Natural killer cell (primary cell): ENCODE measurements at regions not wholly inside any gene's neighbourhood (a gene's known extent, or its start where the extent isn't known, plus 50 kb on each side); places are given as distances from the start of the nearest gene placed in this dataset.
"Not testable (repeated sequence)": the region's sequence is repeated elsewhere in the genome, so short reads cannot be mapped to it uniquely, and the experiment has no call there.

Experiments
- ATAC-seq, 3 donors: fragments of 150-1000 bp in 2 of 3; fragments of 200-7000 bp in 1 of 3; cut with Tn5 transposase; 1 replicate in 1 of 3; 2 replicates in 2 of 3; pipeline ENCODE4 v1.10.0; 2021; ENCODE audit warnings: mild to moderate bottlenecking in 2 of 3, moderate library complexity in 2 of 3
- DNase-seq, 2 donors: peaks; one replicate each; pipeline versions ENCODE4 v3.0.0 to v3.0.0-alpha.2; 2013 to 2021; ENCODE audit warnings: mixed read lengths in 1 of 2
- H3K27ac ChIP-seq: one replicate; pipeline ENCODE4 v1.5.1; 2013; ENCODE audit warnings: mild to moderate bottlenecking, low read length
- H3K27me3 ChIP-seq: one replicate; pipeline ENCODE4 v1.6.1; 2013; ENCODE audit warnings: low read length; ENCODE audit not compliant: control insufficient read depth, insufficient read depth
- H3K36me3 ChIP-seq: one replicate; pipeline ENCODE4 v1.6.1; 2013; ENCODE audit warnings: low read length; ENCODE audit not compliant: control insufficient read depth, insufficient read depth
- H3K4me1 ChIP-seq: one replicate; pipeline ENCODE4 v1.6.1; 2013; ENCODE audit warnings: low read length; ENCODE audit not compliant: control insufficient read depth, insufficient read depth
- H3K4me3 ChIP-seq: one replicate; pipeline ENCODE4 v1.5.1; 2013; ENCODE audit warnings: low read length
- H3K9me3 ChIP-seq: one replicate; pipeline ENCODE4 v1.6.1; 2013; ENCODE audit warnings: low read length; ENCODE audit not compliant: control insufficient read depth, insufficient read depth
- H3K27ac Mint-ChIP-seq, 2 donors: one replicate each; pipeline ENCODE4 v1.8.0; 2022; ENCODE audit warnings: mild to moderate bottlenecking in 2 of 2, mixed read lengths in 2 of 2, moderate library complexity in 1 of 2
- H3K27me3 Mint-ChIP-seq, 2 donors: one replicate each; pipeline ENCODE4 v1.8.0; 2022; ENCODE audit warnings: low read depth in 2 of 2, mixed read lengths in 2 of 2
- H3K36me3 Mint-ChIP-seq: one replicate; pipeline ENCODE4 v1.8.0; 2022; ENCODE audit warnings: mixed read lengths
- H3K4me1 Mint-ChIP-seq, 2 donors: one replicate each; pipeline ENCODE4 v1.8.0; 2022; ENCODE audit warnings: mixed read lengths in 2 of 2
- H3K4me3 Mint-ChIP-seq: one replicate; pipeline ENCODE4 v1.8.0; 2022; ENCODE audit warnings: mild to moderate bottlenecking, moderate library complexity, mixed read lengths
- H3K9me3 Mint-ChIP-seq, 2 donors: one replicate each; pipeline ENCODE4 v1.8.0; 2022; ENCODE audit warnings: mixed read lengths in 2 of 2
- CTCF ChIP-seq: fragments of 200-600 bp; IDR thresholded peaks from one replicate; pipeline ENCODE4 v1.8.0; 2022; ENCODE audit warnings: antibody characterized with exemption
- whole genome bisulfite sequencing: methylation state at CpG from one replicate; pipeline ENCODE4 v1.1.7; 2013; ENCODE audit warnings: missing lambda C conversion rate; ENCODE audit not compliant: insufficient coverage; 5-methylcytosine and 5-hydroxymethylcytosine counted together
- intact Hi-C: fragments of 100-400 bp; cut with micrococcal nuclease; formaldehyde crosslinking; loops from one replicate; pipeline ENCODE4 v1.14.2; 2022

DNA sequence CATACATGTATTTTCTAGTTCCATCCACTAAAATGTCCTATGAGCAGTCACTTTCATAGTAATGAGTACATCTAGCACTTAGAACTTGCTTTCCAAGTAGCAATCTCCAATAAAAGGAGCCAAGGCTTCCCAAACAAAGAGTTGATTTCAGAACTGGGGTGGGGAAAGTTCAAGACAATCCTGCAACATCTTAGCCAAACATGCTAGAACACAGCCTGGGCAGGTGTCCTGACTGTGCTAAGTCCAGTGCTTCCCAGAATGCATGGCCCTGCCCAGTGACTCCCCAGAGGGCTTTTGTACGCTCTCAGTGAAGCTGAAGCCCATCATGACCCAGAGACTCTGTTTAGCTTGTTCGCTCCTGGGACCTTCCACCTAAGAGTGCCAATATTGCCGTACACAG is 106.7 kb upstream of the UBAC2 start:
- Histone ChIP-seq H3K4me3 (no peak overlapping the region), H3K9me3 (no peaks in the 10 kb centered on the region), H3K27me3 (no peaks in the 10 kb centered on the region), H3K36me3 (no peaks in the 10 kb centered on the region), H3K4me1 (no peaks in the 10 kb centered on the region), H3K27ac (no peak overlapping the region)
- peaks cover 16 to 21% of the 10 kb centered on the region in 2 donors for H3K27me3 Mint-ChIP-seq
- no peaks in the 10 kb centered on the region for H3K4me1 Mint-ChIP-seq
- no peaks in the 10 kb centered on the region for H3K36me3 Mint-ChIP-seq
- DNase-seq (no peak), ATAC-seq (no peak)
- intact Hi-C loops: no loop called here
- no peaks in the 10 kb centered on the region for H3K9me3 Mint-ChIP-seq
- TF ChIP-seq CTCF: no peak
- H3K4me3 Mint-ChIP-seq: no peak overlapping the region
- H3K27ac Mint-ChIP-seq: no peak overlapping the region
- WGBS: 94% methylated on average over 3 of the region's 3 CpGs

GRCh38 chr13:99101831-99102230 is 98.8 kb upstream of the UBAC2 start:
- intact Hi-C loops, H3K27me3 ChIP-seq, H3K4me1 ChIP-seq, H3K36me3 Mint-ChIP-seq, H3K27ac ChIP-seq, H3K27ac Mint-ChIP-seq, H3K4me3 Mint-ChIP-seq, H3K36me3 ChIP-seq, DNase-seq, H3K4me1 Mint-ChIP-seq, H3K9me3 ChIP-seq, H3K9me3 Mint-ChIP-seq, H3K4me3 ChIP-seq: not testable (repeated sequence)
- H3K27me3 Mint-ChIP-seq: peaks cover 17 to 45% of the 10 kb centered on the region in 2 donors
- ATAC-seq: peak in 1 of 3 donors; percentile 35
- 22% methylated on average over 4 of the region's 5 CpGs for WGBS

- 74% methylated on average over 7 of the region's 7 CpGs for WGBS
- no peak for TF ChIP-seq CTCF
- H3K36me3 ChIP-seq: no peaks in the 10 kb centered on the region
- H3K27ac Mint-ChIP-seq: no peak overlapping the region
- no peaks in the 10 kb centered on the region for H3K9me3 ChIP-seq
- peaks cover 7% of the 10 kb centered on the region for H3K27me3 ChIP-seq
- H3K4me3 ChIP-seq: no peak overlapping the region
- DNase-seq: no peak
- intact Hi-C loops: no loop called here
- H3K27me3 Mint-ChIP-seq: peaks cover 22 to 51% of the 10 kb centered on the region in 2 donors
- no peaks in the 10 kb centered on the region for H3K9me3 Mint-ChIP-seq
- no peak overlapping the region for H3K4me3 Mint-ChIP-seq
- no peak overlapping the region for H3K27ac ChIP-seq
- H3K36me3 Mint-ChIP-seq: no peaks in the 10 kb centered on the region
- ATAC-seq: no peak
- H3K4me1 ChIP-seq: no peaks in the 10 kb centered on the region
- H3K4me1 Mint-ChIP-seq: no peaks in the 10 kb centered on the region
Measured at GRCh38 chr13:99103536-99103935, 97.1 kb upstream of the UBAC2 start.

- Histone ChIP-seq H3K9me3 (no peaks in the 10 kb centered on the region), H3K27ac (no peak overlapping the region), H3K27me3 (peaks cover 7% of the 10 kb centered on the region), H3K36me3 (no peaks in the 10 kb centered on the region), H3K4me3 (no peak overlapping the region), H3K4me1 (no peaks in the 10 kb centered on the region)
- ATAC-seq: no peak
- no peak for DNase-seq
- WGBS: 94% methylated on average over 9 of the region's 9 CpGs
- peaks cover 24 to 51% of the 10 kb centered on the region in 2 donors for H3K27me3 Mint-ChIP-seq
- H3K4me3 Mint-ChIP-seq: no peak overlapping the region
- no peaks in the 10 kb centered on the region for H3K4me1 Mint-ChIP-seq
- TF ChIP-seq CTCF: no peak
- H3K36me3 Mint-ChIP-seq: no peaks in the 10 kb centered on the region
- H3K27ac Mint-ChIP-seq: no peak overlapping the region
- intact Hi-C loops: no loop called here
- H3K9me3 Mint-ChIP-seq: no peaks in the 10 kb centered on the region
Measured at GRCh38 chr13:99104396-99104795, 96.3 kb upstream of the UBAC2 start.
